GM23248 (cell line): ENCODE measurements at regions not wholly inside any gene's neighbourhood (a gene's known extent, or its start where the extent isn't known, plus 50 kb on each side); places are given as distances from the start of the nearest gene placed in this dataset.

Source experiments
- EZH2 ChIP-seq: fragments of 200-600 bp; sonication (generic); IDR thresholded peaks from 2 replicates; pipeline ENCODE4 v1.6.1; 2018; ENCODE audit warnings: antibody characterized with exemption, mild to moderate bottlenecking; ENCODE audit not compliant: insufficient read depth, poor library complexity, severe bottlenecking
- EZH2phosphoT487 ChIP-seq: fragments of 200-600 bp; sonication (generic); IDR thresholded peaks from 2 replicates; pipeline ENCODE4 v1.6.1; 2018; ENCODE audit warnings: antibody characterized with exemption, moderate library complexity, mild to moderate bottlenecking, low read depth; ENCODE audit not compliant: insufficient read depth

GRCh38 chr12:34198924-34199323 is 176.6 kb downstream of the ALG10 start:
- TF ChIP-seq EZH2: no peak
- TF ChIP-seq EZH2phosphoT487: no peak
